DOHH2 (cell line): ENCODE measurements at regions not wholly inside any gene's neighbourhood (a gene's known extent, or its start where the extent isn't known, plus 50 kb on each side); places are given as distances from the start of the nearest gene placed in this dataset.

Experiments used
- H3F3A ChIP-seq: fragments of 200-600 bp; sonication (generic), shearing (Covaris generic); 2 replicates; pipeline ENCODE4 v1.6.0; 2016; ENCODE audit warnings: antibody characterized with exemption, mild to moderate bottlenecking; ENCODE audit not compliant: control insufficient read depth, insufficient read depth
- H3K27ac ChIP-seq: fragments of 200-600 bp; sonication (generic); 2 replicates; pipeline ENCODE4 v1.5.1; 2014; ENCODE audit warnings: low read depth, mild to moderate bottlenecking, low read length, moderate library complexity
- H3K27me3 ChIP-seq: fragments of 200-600 bp; sonication (generic); 2 replicates; pipeline ENCODE4 v1.6.1; 2014; ENCODE audit warnings: mild to moderate bottlenecking, low read length, mixed read lengths; ENCODE audit not compliant: control insufficient read depth
- H3K36me3 ChIP-seq: fragments of 200-600 bp; sonication (generic); 2 replicates; pipeline ENCODE4 v1.6.1; 2014; ENCODE audit warnings: mild to moderate bottlenecking, low read length, moderate library complexity, mixed read lengths; ENCODE audit not compliant: control insufficient read depth
- H3K4me1 ChIP-seq: fragments of 200-600 bp; sonication (generic); 2 replicates; pipeline ENCODE4 v1.6.1; 2014; ENCODE audit warnings: mild to moderate bottlenecking, low read length, mixed read lengths; ENCODE audit not compliant: control insufficient read depth
- H3K4me2 ChIP-seq: fragments of 200-600 bp; sonication (generic); 2 replicates; pipeline ENCODE4 v1.6.0; 2014; ENCODE audit warnings: mild to moderate bottlenecking, low read length, moderate library complexity
- H3K4me3 ChIP-seq: fragments of 200-600 bp; sonication (generic); 2 replicates; pipeline ENCODE4 v1.5.1; 2014; ENCODE audit warnings: mild to moderate bottlenecking, low read length, mixed read lengths
- H3K79me2 ChIP-seq: fragments of 200-600 bp; sonication (generic); 2 replicates; pipeline ENCODE4 v1.6.1; 2014; ENCODE audit warnings: mild to moderate bottlenecking, low read length, mixed read lengths; ENCODE audit not compliant: control insufficient read depth
- H3K9me2 ChIP-seq: fragments of 200-600 bp; sonication (generic); replicated peaks from 2 replicates; pipeline ENCODE4 v1.6.1; 2014; ENCODE audit warnings: mild to moderate bottlenecking, low read length, mixed read lengths; ENCODE audit not compliant: control insufficient read depth
- H3K9me3 ChIP-seq: fragments of 200-600 bp; sonication (generic); 2 replicates; pipeline ENCODE4 v1.6.1; 2014; ENCODE audit warnings: antibody characterized with exemption, low read length, mixed read lengths; ENCODE audit not compliant: control insufficient read depth, insufficient read depth
- H4K20me1 ChIP-seq: fragments of 200-600 bp; sonication (generic); 2 replicates; pipeline ENCODE4 v1.6.0; 2014; ENCODE audit warnings: low read depth, mild to moderate bottlenecking, antibody characterized with exemption, low read length, moderate library complexity; ENCODE audit not compliant: control insufficient read depth, insufficient read depth
- EZH2phosphoT487 ChIP-seq: fragments of 200-600 bp; sonication (generic); IDR thresholded peaks from 2 replicates; pipeline ENCODE4 v1.6.1; 2017; ENCODE audit warnings: borderline replicate concordance, mild to moderate bottlenecking, antibody characterized with exemption, low read length, moderate library complexity, mixed read lengths
- TF ChIP-seq, protein P1 (sequence below): fragments of 200-600 bp; sonication (generic); IDR thresholded peaks from one replicate; pipeline ENCODE4 v1.5.1; 2014; ENCODE audit warnings: antibody characterized with exemption, mild to moderate bottlenecking, low read depth, low read length; ENCODE audit not compliant: poor library complexity, severe bottlenecking

DNA sequence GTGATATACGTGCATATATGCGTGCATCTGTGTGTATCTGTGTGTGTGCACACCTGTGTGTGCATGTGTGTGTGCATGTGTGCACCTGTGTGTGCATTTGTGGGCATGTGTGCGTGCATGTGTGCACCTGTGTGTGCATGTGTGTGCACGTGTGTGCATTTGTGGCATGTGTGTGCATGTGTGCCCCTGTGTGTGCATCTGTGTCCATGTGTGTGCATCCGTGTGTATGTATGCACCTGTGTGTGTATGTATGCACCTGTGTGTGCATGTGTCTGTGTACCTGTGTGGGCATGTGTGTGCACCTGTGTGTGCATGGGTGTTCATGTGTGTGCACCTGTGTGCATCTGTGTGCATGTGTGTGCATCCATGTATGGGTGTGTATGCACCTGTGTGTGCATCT is 167.8 kb upstream of the SFSWAP start:
- Histone ChIP-seq H3K27me3 (no peaks in the 10 kb centered on the region), H3K4me1 (no peaks in the 10 kb centered on the region), H3K36me3 (no peaks in the 10 kb centered on the region), H3K4me2 (no peak overlapping the region), H3K79me2 (no peaks in the 10 kb centered on the region), H3F3A (no peaks in the 10 kb centered on the region), H3K27ac (no peak overlapping the region), H3K4me3 (no peak overlapping the region), H3K9me3 (peaks cover 13% of the 10 kb centered on the region; the same call in 1 of the 2 replicates), H4K20me1 (no peaks in the 10 kb centered on the region), H3K9me2 (no peaks in the 10 kb centered on the region)
- TF ChIP-seq, protein P1, sequence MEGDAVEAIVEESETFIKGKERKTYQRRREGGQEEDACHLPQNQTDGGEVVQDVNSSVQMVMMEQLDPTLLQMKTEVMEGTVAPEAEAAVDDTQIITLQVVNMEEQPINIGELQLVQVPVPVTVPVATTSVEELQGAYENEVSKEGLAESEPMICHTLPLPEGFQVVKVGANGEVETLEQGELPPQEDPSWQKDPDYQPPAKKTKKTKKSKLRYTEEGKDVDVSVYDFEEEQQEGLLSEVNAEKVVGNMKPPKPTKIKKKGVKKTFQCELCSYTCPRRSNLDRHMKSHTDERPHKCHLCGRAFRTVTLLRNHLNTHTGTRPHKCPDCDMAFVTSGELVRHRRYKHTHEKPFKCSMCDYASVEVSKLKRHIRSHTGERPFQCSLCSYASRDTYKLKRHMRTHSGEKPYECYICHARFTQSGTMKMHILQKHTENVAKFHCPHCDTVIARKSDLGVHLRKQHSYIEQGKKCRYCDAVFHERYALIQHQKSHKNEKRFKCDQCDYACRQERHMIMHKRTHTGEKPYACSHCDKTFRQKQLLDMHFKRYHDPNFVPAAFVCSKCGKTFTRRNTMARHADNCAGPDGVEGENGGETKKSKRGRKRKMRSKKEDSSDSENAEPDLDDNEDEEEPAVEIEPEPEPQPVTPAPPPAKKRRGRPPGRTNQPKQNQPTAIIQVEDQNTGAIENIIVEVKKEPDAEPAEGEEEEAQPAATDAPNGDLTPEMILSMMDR: no peak
- no peak for TF ChIP-seq EZH2phosphoT487

DNA sequence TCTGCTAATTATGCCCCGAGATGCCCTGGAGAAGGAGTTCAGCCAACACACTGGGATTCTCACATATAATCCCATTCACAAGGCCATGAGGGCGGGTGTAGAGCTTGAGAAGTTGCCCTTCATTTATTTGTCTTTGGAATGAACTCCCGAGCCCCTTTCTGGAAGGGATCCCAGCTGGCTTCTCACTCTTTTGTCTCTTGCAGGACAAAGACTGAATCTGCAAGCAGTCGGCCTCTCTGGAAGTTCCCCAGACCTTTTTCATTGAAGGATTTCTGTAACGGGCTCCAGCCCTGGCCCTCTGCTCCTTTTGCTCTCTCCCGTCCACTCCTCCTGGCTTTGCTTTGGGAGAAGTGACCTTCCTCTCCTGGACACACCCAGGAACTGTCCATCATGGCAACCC is 163.3 kb upstream of the SFSWAP start:
- no peaks in the 10 kb centered on the region for H3K9me2 ChIP-seq
- no peak overlapping the region for H3K4me2 ChIP-seq
- H3K79me2 ChIP-seq: no peaks in the 10 kb centered on the region
- H3K4me3 ChIP-seq: no peak overlapping the region
- no peaks in the 10 kb centered on the region for H3K27me3 ChIP-seq
- no peaks in the 10 kb centered on the region for H3K36me3 ChIP-seq
- TF ChIP-seq EZH2phosphoT487: no peak
- TF ChIP-seq, protein P1: no peak
- H3K4me1 ChIP-seq: no peaks in the 10 kb centered on the region
- no peaks in the 10 kb centered on the region; the same call in 1 of the 2 replicates for H3K9me3 ChIP-seq
- no peaks in the 10 kb centered on the region for H3F3A ChIP-seq
- no peak overlapping the region for H3K27ac ChIP-seq
- H4K20me1 ChIP-seq: no peaks in the 10 kb centered on the region

DNA sequence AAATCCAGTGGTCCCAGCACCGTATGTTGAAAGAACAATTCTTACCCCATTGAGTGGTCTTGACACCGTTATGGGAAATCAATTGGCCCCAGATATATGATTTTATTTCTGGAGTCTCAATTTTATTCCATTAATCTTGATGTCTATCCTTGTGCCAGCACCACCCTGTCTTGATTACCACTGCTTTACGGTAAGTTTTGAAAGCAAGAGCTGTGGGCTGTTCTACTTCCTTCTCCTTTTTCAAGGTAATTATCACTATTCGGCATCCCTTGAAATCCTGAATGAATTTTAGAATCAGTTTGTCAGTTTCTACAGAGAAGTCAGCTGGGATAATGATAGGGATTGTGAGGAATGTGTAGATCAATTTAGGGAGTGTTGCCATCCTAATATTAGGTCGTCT is 160.8 kb upstream of the SFSWAP start:
- no peaks in the 10 kb centered on the region for H3K4me1 ChIP-seq
- no peaks in the 10 kb centered on the region for H3K79me2 ChIP-seq
- H3K9me3 ChIP-seq: no peaks in the 10 kb centered on the region
- no peaks in the 10 kb centered on the region for H4K20me1 ChIP-seq
- H3K9me2 ChIP-seq: no peaks in the 10 kb centered on the region
- no peaks in the 10 kb centered on the region for H3F3A ChIP-seq
- no peak for TF ChIP-seq EZH2phosphoT487
- TF ChIP-seq, protein P1: no peak
- H3K36me3 ChIP-seq: no peaks in the 10 kb centered on the region
- no peak overlapping the region for H3K4me2 ChIP-seq
- no peaks in the 10 kb centered on the region for H3K27me3 ChIP-seq
- no peak overlapping the region for H3K4me3 ChIP-seq
- no peak overlapping the region for H3K27ac ChIP-seq
